ENCODE measurements at regions not wholly inside any gene's neighbourhood (a gene's known extent, or its start where the extent isn't known, plus 50 kb on each side); places are given as distances from the start of the nearest gene placed in this dataset.

DNA sequence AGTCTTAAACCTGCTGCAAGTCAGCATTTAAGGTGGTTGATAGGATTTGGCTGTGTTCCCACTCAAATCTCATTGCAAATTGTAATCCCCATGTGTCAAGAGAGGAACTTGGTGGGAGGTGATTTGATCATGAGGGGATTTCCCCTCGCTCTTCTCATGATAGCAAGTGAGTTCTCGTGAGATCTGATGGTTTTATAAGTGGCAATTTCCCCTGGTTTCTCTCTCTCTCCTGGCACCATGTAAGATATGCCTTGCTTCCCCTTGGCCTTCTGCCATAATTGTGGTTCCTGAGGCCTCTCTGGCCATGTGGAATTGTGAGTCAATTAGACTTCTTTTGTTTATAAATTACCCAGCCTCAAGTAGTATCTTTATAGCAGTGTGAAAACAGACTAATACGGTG is 84.3 kb upstream of the SMC2 start:
- intact Hi-C loops (cut with DNase I; ENCODE audit: low total_unique reads) = no loop called here

GRCh38 chr9:104022083-104022482 is 72.0 kb upstream of the SMC2 start:
- no peak overlapping the region for H3K4me3 ChIP-seq (ENCODE audit: low read depth, poor library complexity, severe bottlenecking)
- intact Hi-C loops (cut with DNase I; ENCODE audit: low total_unique reads) = no loop called here
- TF ChIP-seq POLR2A (IDR thresholded peaks at IDR 0.05) = no peak
- TF ChIP-seq CTCF (IDR thresholded peaks at IDR 0.05) = no peak
- DNase-seq (ENCODE audit: low spot score in 2 of 2) = no peak

More for the DNA sequence above, 84.3 kb upstream of the SMC2 start:
- 43 to 61% methylated on average over 3 of the region's 3 CpGs for WGBS, 2 donors
- no peak for TF ChIP-seq CTCF (IDR thresholded peaks at IDR 0.05)
- TF ChIP-seq POLR2A (IDR thresholded peaks at IDR 0.05) = no peak
- DNase-seq (ENCODE audit: low spot score in 2 of 2) = no peak
- no peak overlapping the region for H3K4me3 ChIP-seq (ENCODE audit: low read depth, poor library complexity, severe bottlenecking)

GRCh38 chr9:104025104-104025503 is 69.0 kb upstream of the SMC2 start:
- TF ChIP-seq POLR2A (IDR thresholded peaks at IDR 0.05) (no peak), CTCF (IDR thresholded peaks at IDR 0.05) (no peak)
- no peak overlapping the region for H3K4me3 ChIP-seq (ENCODE audit: low read depth, poor library complexity, severe bottlenecking)
- DNase-seq (ENCODE audit: low spot score in 2 of 2) = no peak
- 86 to 93% methylated on average over 2 of the region's 2 CpGs for WGBS, 2 donors
- intact Hi-C loops (cut with DNase I; ENCODE audit: low total_unique reads) = no loop called here

GRCh38 chr9:104025945-104026344 is 68.2 kb upstream of the SMC2 start:
- no peak for DNase-seq (ENCODE audit: low spot score in 2 of 2)
- TF ChIP-seq CTCF (IDR thresholded peaks at IDR 0.05) = no peak
- TF ChIP-seq POLR2A (IDR thresholded peaks at IDR 0.05) = no peak
- no peak overlapping the region for H3K4me3 ChIP-seq (ENCODE audit: low read depth, poor library complexity, severe bottlenecking)
- 26 to 39% methylated on average over 2 of the region's 2 CpGs for WGBS, 2 donors
- intact Hi-C loops (cut with DNase I; ENCODE audit: low total_unique reads) = no loop called here

GRCh38 chr9:104027295-104027694 is 66.8 kb upstream of the SMC2 start:
- 33 to 42% methylated on average over 5 of the region's 5 CpGs for WGBS, 2 donors
- no peak for DNase-seq (ENCODE audit: low spot score in 2 of 2)
- no peak overlapping the region for H3K4me3 ChIP-seq (ENCODE audit: low read depth, poor library complexity, severe bottlenecking)
- intact Hi-C loops (cut with DNase I; ENCODE audit: low total_unique reads) = no loop called here
- no peak for TF ChIP-seq POLR2A (IDR thresholded peaks at IDR 0.05)
- TF ChIP-seq CTCF (IDR thresholded peaks at IDR 0.05) = no peak

GRCh38 chr9:104028827-104029226 is 65.3 kb upstream of the SMC2 start:
- no peak for DNase-seq (ENCODE audit: low spot score in 2 of 2)
- intact Hi-C loops (cut with DNase I; ENCODE audit: low total_unique reads) = no loop called here
- H3K4me3 ChIP-seq (ENCODE audit: low read depth, poor library complexity, severe bottlenecking) = no peak overlapping the region
- 80 to 84% methylated on average over 4 of the region's 4 CpGs for WGBS, 2 donors
- TF ChIP-seq CTCF (IDR thresholded peaks at IDR 0.05) (no peak), POLR2A (IDR thresholded peaks at IDR 0.05) (no peak)

All from lower leg skin (tissue), 4 donors.